ENCODE measurements at regions not wholly inside any gene's neighbourhood (a gene's known extent, or its start where the extent isn't known, plus 50 kb on each side); places are given as distances from the start of the nearest gene placed in this dataset.

- H3K9ac ChIP-seq (ENCODE audit: insufficient read depth in 1 of 2, low read length in 2 of 2): no peak overlapping the region
- DNase-seq (no peak), ATAC-seq (ENCODE audit: insufficient read depth, low FRiP score) (no peak)
- no peak overlapping the region for H3K4me3 ChIP-seq
- H3K36me3 ChIP-seq (ENCODE audit: control insufficient read depth in 4 of 4, insufficient read depth in 4 of 4, low read length in 4 of 4): no peaks in the 10 kb centered on the region
- WGBS, 2 donors: 92% methylated on average over 3 of the region's 3 CpGs
- TF ChIP-seq CTCF (IDR thresholded peaks at IDR 0.05; ENCODE audit: control extremely low read depth, extremely low read depth): no peak
- no peaks in the 10 kb centered on the region for H3K4me1 ChIP-seq (ENCODE audit: control insufficient read depth in 5 of 5, insufficient read depth in 5 of 5, low read length in 5 of 5)
- no peak overlapping the region for H3K27ac ChIP-seq (ENCODE audit: low read depth in 1 of 2, low read length in 1 of 2)
- no peaks in the 10 kb centered on the region for H3K27me3 ChIP-seq (ENCODE audit: control insufficient read depth in 3 of 3, insufficient read depth in 3 of 3, low read length in 2 of 3)
- no peaks in the 10 kb centered on the region for H3K9me3 ChIP-seq (ENCODE audit: control insufficient read depth in 4 of 4, insufficient read depth in 3 of 4, low read length in 3 of 4)
Observed at GRCh38 chr12:89033062-89033461, 319.2 kb downstream of the DUSP6 start.

GRCh38 chr12:89029961-89030360, 322.3 kb downstream of the DUSP6 start:
- Histone ChIP-seq H3K9ac (ENCODE audit: insufficient read depth in 1 of 2, low read length in 2 of 2) (no peak overlapping the region), H3K27me3 (ENCODE audit: control insufficient read depth in 3 of 3, insufficient read depth in 3 of 3, low read length in 2 of 3) (no peaks in the 10 kb centered on the region), H3K27ac (ENCODE audit: low read depth in 1 of 2, low read length in 1 of 2) (no peak overlapping the region), H3K9me3 (ENCODE audit: control insufficient read depth in 4 of 4, insufficient read depth in 3 of 4, low read length in 3 of 4) (no peaks in the 10 kb centered on the region), H3K4me3 (no peak overlapping the region), H3K36me3 (ENCODE audit: control insufficient read depth in 4 of 4, insufficient read depth in 4 of 4, low read length in 4 of 4) (no peaks in the 10 kb centered on the region), H3K4me1 (ENCODE audit: control insufficient read depth in 5 of 5, insufficient read depth in 5 of 5, low read length in 5 of 5) (no peaks in the 10 kb centered on the region)
- ATAC-seq (ENCODE audit: insufficient read depth, low FRiP score) (no peak), DNase-seq (no peak)
- WGBS, 2 donors: 98% methylated on average over 2 of the region's 2 CpGs
- no peak for TF ChIP-seq CTCF (IDR thresholded peaks at IDR 0.05; ENCODE audit: control extremely low read depth, extremely low read depth)

- 81 to 96% methylated on average over 4 of the region's 4 CpGs for WGBS, 2 donors
- H3K27ac ChIP-seq (ENCODE audit: low read depth in 1 of 2, low read length in 1 of 2): no peak overlapping the region
- no peak overlapping the region for H3K9ac ChIP-seq (ENCODE audit: insufficient read depth in 1 of 2, low read length in 2 of 2)
- H3K4me1 ChIP-seq (ENCODE audit: control insufficient read depth in 5 of 5, insufficient read depth in 5 of 5, low read length in 5 of 5): peaks cover 0 to 2% (median 0%) of the 10 kb centered on the region in 5 donors
- H3K36me3 ChIP-seq (ENCODE audit: control insufficient read depth in 4 of 4, insufficient read depth in 4 of 4, low read length in 4 of 4): no peaks in the 10 kb centered on the region
- H3K4me3 ChIP-seq: no peak overlapping the region
- no peaks in the 10 kb centered on the region for H3K27me3 ChIP-seq (ENCODE audit: control insufficient read depth in 3 of 3, insufficient read depth in 3 of 3, low read length in 2 of 3)
- DNase-seq (no peak), ATAC-seq (ENCODE audit: insufficient read depth, low FRiP score) (no peak)
- no peak for TF ChIP-seq CTCF (IDR thresholded peaks at IDR 0.05; ENCODE audit: control extremely low read depth, extremely low read depth)
- no peaks in the 10 kb centered on the region for H3K9me3 ChIP-seq (ENCODE audit: control insufficient read depth in 4 of 4, insufficient read depth in 3 of 4, low read length in 3 of 4)
Observed at GRCh38 chr12:89024580-89024979, 327.7 kb downstream of the DUSP6 start.

- no peak overlapping the region for H3K4me3 ChIP-seq
- H3K9ac ChIP-seq (ENCODE audit: insufficient read depth in 1 of 2, low read length in 2 of 2): no peak overlapping the region
- ATAC-seq (ENCODE audit: insufficient read depth, low FRiP score): no peak
- no peak overlapping the region for H3K27ac ChIP-seq (ENCODE audit: low read depth in 1 of 2, low read length in 1 of 2)
- no peaks in the 10 kb centered on the region for H3K9me3 ChIP-seq (ENCODE audit: control insufficient read depth in 4 of 4, insufficient read depth in 3 of 4, low read length in 3 of 4)
- H3K27me3 ChIP-seq (ENCODE audit: control insufficient read depth in 3 of 3, insufficient read depth in 3 of 3, low read length in 2 of 3): no peaks in the 10 kb centered on the region
- no peak for DNase-seq
- no peak for TF ChIP-seq CTCF (IDR thresholded peaks at IDR 0.05; ENCODE audit: control extremely low read depth, extremely low read depth)
- H3K36me3 ChIP-seq (ENCODE audit: control insufficient read depth in 4 of 4, insufficient read depth in 4 of 4, low read length in 4 of 4): no peaks in the 10 kb centered on the region
- WGBS, 2 donors: 91 to 97% methylated on average over 2 of the region's 2 CpGs
- H3K4me1 ChIP-seq (ENCODE audit: control insufficient read depth in 5 of 5, insufficient read depth in 5 of 5, low read length in 5 of 5): peaks cover 0 to 4% (median 0%) of the 10 kb centered on the region in 5 donors
Observed at GRCh38 chr12:89023936-89024335, 328.4 kb downstream of the DUSP6 start.

Measured in lung (tissue), 11 donors.